ENCODE measurements at regions not wholly inside any gene's neighbourhood (a gene's known extent, or its start where the extent isn't known, plus 50 kb on each side); places are given as distances from the start of the nearest gene placed in this dataset.

- DNase-seq (ENCODE audit: low read depth in 2 of 2): no peak
Measured at GRCh38 chr11:29959488-29959887, 57.3 kb downstream of the KCNA4 start.

- DNase-seq (ENCODE audit: low read depth in 2 of 2): no peak
Measured at GRCh38 chr11:29957431-29957830, 59.4 kb downstream of the KCNA4 start.

GRCh38 chr11:29956076-29956556 lies 60.7 kb downstream of the KCNA4 start:
- no peak for DNase-seq (ENCODE audit: low read depth in 2 of 2)

- no peak for DNase-seq (ENCODE audit: low read depth in 2 of 2)
Measured at GRCh38 chr11:29943347-29943746, 73.5 kb downstream of the KCNA4 start.

GRCh38 chr11:29937526-29937925 lies 79.3 kb downstream of the KCNA4 start:
- no peak for DNase-seq (ENCODE audit: low read depth in 2 of 2)

GRCh38 chr11:29934115-29934638 lies 82.7 kb downstream of the KCNA4 start:
- no peak for DNase-seq (ENCODE audit: low read depth in 2 of 2)

GRCh38 chr11:29916040-29916439 lies 100.8 kb downstream of the KCNA4 start:
- no peak for DNase-seq (ENCODE audit: low read depth in 2 of 2)

- DNase-seq (ENCODE audit: low read depth in 2 of 2): no peak
Measured at GRCh38 chr11:29914203-29914930, 102.5 kb downstream of the KCNA4 start.

GRCh38 chr11:29913352-29913751 lies 103.5 kb downstream of the KCNA4 start:
- no peak for DNase-seq (ENCODE audit: low read depth in 2 of 2)

- DNase-seq (ENCODE audit: low read depth in 2 of 2): no peak
Measured at GRCh38 chr11:29900382-29900781, 116.4 kb downstream of the KCNA4 start.

- DNase-seq (ENCODE audit: low read depth in 2 of 2): no peak
Measured at GRCh38 chr11:29879560-29879959, 137.3 kb downstream of the KCNA4 start.

GRCh38 chr11:29876192-29876591 lies 140.6 kb downstream of the KCNA4 start:
- no peak for DNase-seq (ENCODE audit: low read depth in 2 of 2)

GRCh38 chr11:29847219-29847618 lies 169.6 kb downstream of the KCNA4 start:
- DNase-seq (ENCODE audit: low read depth in 2 of 2): no peak

- no peak for DNase-seq (ENCODE audit: low read depth in 2 of 2)
Measured at GRCh38 chr11:29844701-29845379, 172.0 kb downstream of the KCNA4 start.

GRCh38 chr11:29844031-29844430 lies 172.8 kb downstream of the KCNA4 start:
- no peak for DNase-seq (ENCODE audit: low read depth in 2 of 2)

- no peak for DNase-seq (ENCODE audit: low read depth in 2 of 2)
Measured at GRCh38 chr11:29842061-29842460, 174.8 kb downstream of the KCNA4 start.

GRCh38 chr11:29826878-29827277 lies 190.0 kb downstream of the KCNA4 start:
- DNase-seq (ENCODE audit: low read depth in 2 of 2): no peak

- DNase-seq (ENCODE audit: low read depth in 2 of 2): no peak
Measured at GRCh38 chr11:29816359-29816758, 200.5 kb downstream of the KCNA4 start.

- no peak for DNase-seq (ENCODE audit: low read depth in 2 of 2)
Measured at GRCh38 chr11:29809121-29809520, 207.7 kb downstream of the KCNA4 start.

- DNase-seq (ENCODE audit: low read depth in 2 of 2): no peak
Measured at GRCh38 chr11:29802522-29802921, 214.3 kb downstream of the KCNA4 start.

- DNase-seq (ENCODE audit: low read depth in 2 of 2): no peak
Measured at GRCh38 chr11:29801561-29801960, 215.3 kb downstream of the KCNA4 start.

GRCh38 chr11:29786092-29786491 lies 230.7 kb downstream of the KCNA4 start:
- no peak for DNase-seq (ENCODE audit: low read depth in 2 of 2)

- DNase-seq (ENCODE audit: low read depth in 2 of 2): no peak
Measured at GRCh38 chr11:29783506-29783905, 233.3 kb downstream of the KCNA4 start.

Data from activated CD4-positive, alpha-beta T cell treated with anti-CD3 and anti-CD28 coated beads for 24 hours (primary cell).